ENCODE measurements at regions not wholly inside any gene's neighbourhood (a gene's known extent, or its start where the extent isn't known, plus 50 kb on each side); places are given as distances from the start of the nearest gene placed in this dataset.

DNA sequence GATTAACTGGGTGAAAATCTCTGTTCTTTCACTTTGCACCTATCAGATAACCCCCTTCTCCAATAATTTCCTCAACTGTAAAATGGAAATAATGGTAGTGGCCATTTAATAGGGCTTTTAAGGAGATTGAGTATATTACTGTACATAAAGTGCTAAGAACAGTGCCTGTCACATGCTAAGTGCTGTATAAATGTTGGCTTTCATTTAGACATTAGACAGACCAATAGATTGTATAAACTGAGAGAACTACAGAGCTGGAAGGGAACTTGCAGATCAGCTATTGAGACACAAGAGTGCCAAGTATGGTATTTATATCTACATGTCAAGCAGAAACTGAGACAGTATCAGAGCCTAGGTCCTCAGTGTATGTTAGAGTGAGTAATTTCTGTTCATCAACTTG, 934.7 kb downstream of the PLA2G4A start:
- CTCF ChIA-PET: no interaction called here
- DNase-seq: no peak
- TF ChIP-seq EZH2 (IDR thresholded peaks at IDR 0.05; ENCODE audit: low read depth): no peak
- TF ChIP-seq, protein P1, sequence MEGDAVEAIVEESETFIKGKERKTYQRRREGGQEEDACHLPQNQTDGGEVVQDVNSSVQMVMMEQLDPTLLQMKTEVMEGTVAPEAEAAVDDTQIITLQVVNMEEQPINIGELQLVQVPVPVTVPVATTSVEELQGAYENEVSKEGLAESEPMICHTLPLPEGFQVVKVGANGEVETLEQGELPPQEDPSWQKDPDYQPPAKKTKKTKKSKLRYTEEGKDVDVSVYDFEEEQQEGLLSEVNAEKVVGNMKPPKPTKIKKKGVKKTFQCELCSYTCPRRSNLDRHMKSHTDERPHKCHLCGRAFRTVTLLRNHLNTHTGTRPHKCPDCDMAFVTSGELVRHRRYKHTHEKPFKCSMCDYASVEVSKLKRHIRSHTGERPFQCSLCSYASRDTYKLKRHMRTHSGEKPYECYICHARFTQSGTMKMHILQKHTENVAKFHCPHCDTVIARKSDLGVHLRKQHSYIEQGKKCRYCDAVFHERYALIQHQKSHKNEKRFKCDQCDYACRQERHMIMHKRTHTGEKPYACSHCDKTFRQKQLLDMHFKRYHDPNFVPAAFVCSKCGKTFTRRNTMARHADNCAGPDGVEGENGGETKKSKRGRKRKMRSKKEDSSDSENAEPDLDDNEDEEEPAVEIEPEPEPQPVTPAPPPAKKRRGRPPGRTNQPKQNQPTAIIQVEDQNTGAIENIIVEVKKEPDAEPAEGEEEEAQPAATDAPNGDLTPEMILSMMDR (conservative IDR thresholded peaks at IDR 0.05): no peak
- Histone ChIP-seq H4K20me1 (ENCODE audit: insufficient read depth) (no peaks in the 10 kb centered on the region), H3K9me2 (ENCODE audit: insufficient read depth) (no peaks in the 10 kb centered on the region), H3K9me3 (ENCODE audit: insufficient read depth, low read depth) (peaks cover 5% of the 10 kb centered on the region; the same call in 1 of the 2 replicates), H3K79me2 (ENCODE audit: low read depth) (no peaks in the 10 kb centered on the region), H3K36me3 (ENCODE audit: low read depth) (no peaks in the 10 kb centered on the region), H3K27ac (no peak overlapping the region), H3K4me1 (replicated peaks; ENCODE audit: insufficient read depth) (no peaks in the 10 kb centered on the region), H3F3A (ENCODE audit: insufficient read depth, low read depth) (no peaks in the 10 kb centered on the region), H3K4me2 (no peak overlapping the region), H2AFZ (no peak overlapping the region), H3K4me3 (no peak overlapping the region), H3K27me3 (ENCODE audit: insufficient read depth, low read depth) (no peaks in the 10 kb centered on the region)
- POLR2A ChIA-PET (ENCODE audit: unreplicated experiment): no interaction called here
- intact Hi-C loops (cut with micrococcal nuclease; ENCODE audit: unreplicated experiment): no loop called here
- BruUV-seq (replicated peaks): no TSS peak

DNA sequence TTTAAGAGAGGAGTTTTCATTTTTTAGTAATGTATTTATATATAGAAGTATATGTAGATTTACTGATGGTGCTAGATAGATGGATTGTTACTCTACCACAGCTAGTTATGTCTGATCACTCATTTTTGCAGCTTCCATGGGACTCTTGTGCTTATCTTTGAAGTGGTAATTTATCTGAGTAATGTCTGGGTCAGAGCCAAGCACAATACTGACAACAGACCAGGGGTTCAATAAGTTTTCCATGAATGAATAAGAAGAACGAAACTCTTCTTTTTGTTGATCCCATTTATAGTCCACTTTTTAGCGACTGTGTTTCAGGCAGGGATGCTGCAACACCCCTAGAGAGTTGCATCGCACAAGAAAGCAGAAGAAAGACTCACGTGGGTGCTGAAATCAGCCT, 935.2 kb downstream of the PLA2G4A start:
- intact Hi-C loops (cut with micrococcal nuclease; ENCODE audit: unreplicated experiment): no loop called here
- H3K9me3 ChIP-seq (ENCODE audit: insufficient read depth, low read depth): peaks cover 5% of the 10 kb centered on the region; the same call in 1 of the 2 replicates
- no peaks in the 10 kb centered on the region for H3K27me3 ChIP-seq (ENCODE audit: insufficient read depth, low read depth)
- H3K9me2 ChIP-seq (ENCODE audit: insufficient read depth): no peaks in the 10 kb centered on the region
- no TSS peak for BruUV-seq (replicated peaks)
- H3K4me1 ChIP-seq (replicated peaks; ENCODE audit: insufficient read depth): no peaks in the 10 kb centered on the region
- H3K4me3 ChIP-seq: no peak overlapping the region
- TF ChIP-seq, protein P1 (conservative IDR thresholded peaks at IDR 0.05): no peak
- no peak for TF ChIP-seq EZH2 (IDR thresholded peaks at IDR 0.05; ENCODE audit: low read depth)
- H3K27ac ChIP-seq: no peak overlapping the region
- no peaks in the 10 kb centered on the region for H3F3A ChIP-seq (ENCODE audit: insufficient read depth, low read depth)
- no peaks in the 10 kb centered on the region for H4K20me1 ChIP-seq (ENCODE audit: insufficient read depth)
- H3K36me3 ChIP-seq (ENCODE audit: low read depth): no peaks in the 10 kb centered on the region
- no peaks in the 10 kb centered on the region for H3K79me2 ChIP-seq (ENCODE audit: low read depth)
- ChIA-PET POLR2A (ENCODE audit: unreplicated experiment) (no interaction called here), CTCF (no interaction called here)
- no peak overlapping the region for H3K4me2 ChIP-seq
- no peak for DNase-seq
- H2AFZ ChIP-seq: no peak overlapping the region

DNA sequence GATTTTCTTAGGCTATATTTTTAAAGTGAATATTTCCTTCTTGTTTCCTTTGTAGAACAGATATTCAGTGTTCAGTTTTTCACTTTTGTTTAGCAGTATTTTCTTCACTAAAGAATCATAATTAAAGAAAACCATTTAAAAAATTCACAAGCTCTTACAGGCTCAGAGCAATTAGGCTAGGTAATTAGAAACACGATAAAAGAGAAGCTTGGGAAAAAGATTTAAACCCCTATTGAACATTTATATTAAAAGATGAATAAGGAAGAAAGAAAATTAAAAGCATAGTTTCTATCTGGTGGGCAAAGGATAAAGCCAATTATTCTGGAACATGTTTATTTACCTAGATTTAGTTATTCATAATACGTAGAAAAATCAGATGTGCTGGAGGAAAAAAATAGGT, 942.6 kb downstream of the PLA2G4A start:
- TF ChIP-seq, protein P1 (conservative IDR thresholded peaks at IDR 0.05): no peak
- TF ChIP-seq EZH2 (IDR thresholded peaks at IDR 0.05; ENCODE audit: low read depth): no peak
- Histone ChIP-seq H2AFZ (no peak overlapping the region), H3K27me3 (ENCODE audit: insufficient read depth, low read depth) (no peaks in the 10 kb centered on the region), H3K4me2 (no peak overlapping the region), H3K4me3 (no peak overlapping the region), H3K27ac (no peak overlapping the region), H4K20me1 (ENCODE audit: insufficient read depth) (no peaks in the 10 kb centered on the region), H3F3A (ENCODE audit: insufficient read depth, low read depth) (no peaks in the 10 kb centered on the region), H3K79me2 (ENCODE audit: low read depth) (no peaks in the 10 kb centered on the region), H3K36me3 (ENCODE audit: low read depth) (no peaks in the 10 kb centered on the region), H3K9me3 (ENCODE audit: insufficient read depth, low read depth) (no peaks in the 10 kb centered on the region), H3K9me2 (ENCODE audit: insufficient read depth) (no peaks in the 10 kb centered on the region), H3K4me1 (replicated peaks; ENCODE audit: insufficient read depth) (no peaks in the 10 kb centered on the region)
- intact Hi-C loops (cut with micrococcal nuclease; ENCODE audit: unreplicated experiment): no loop called here
- ChIA-PET CTCF (no interaction called here), POLR2A (ENCODE audit: unreplicated experiment) (no interaction called here)
- no peak for DNase-seq
- no TSS peak for BruUV-seq (replicated peaks)

Data from PC-9 (cell line).